Sciatic nerve (tissue), 2 donors: ENCODE measurements at regions not wholly inside any gene's neighbourhood (a gene's known extent, or its start where the extent isn't known, plus 50 kb on each side); places are given as distances from the start of the nearest gene placed in this dataset.

ENCODE experiments used
- ATAC-seq: fragments of 200-7000 bp; cut with Tn5 transposase; one replicate; pipeline ENCODE4 v1.9.1; 2020; ENCODE audit warnings: mild to moderate bottlenecking, moderate library complexity
- DNase-seq: peaks from one replicate; pipeline ENCODE4 v3.0.0-alpha.2; 2020; ENCODE audit warnings: low spot score
- intact Hi-C: fragments of 100-400 bp; cut with DNase I; formaldehyde crosslinking; loops from one replicate; pipeline ENCODE4 v1.14.2; 2022
- donor health status: DM: no; HTN: no; CAD: no.
- donor health status: DM: no; HTN: no; CAD: no.

DNA sequence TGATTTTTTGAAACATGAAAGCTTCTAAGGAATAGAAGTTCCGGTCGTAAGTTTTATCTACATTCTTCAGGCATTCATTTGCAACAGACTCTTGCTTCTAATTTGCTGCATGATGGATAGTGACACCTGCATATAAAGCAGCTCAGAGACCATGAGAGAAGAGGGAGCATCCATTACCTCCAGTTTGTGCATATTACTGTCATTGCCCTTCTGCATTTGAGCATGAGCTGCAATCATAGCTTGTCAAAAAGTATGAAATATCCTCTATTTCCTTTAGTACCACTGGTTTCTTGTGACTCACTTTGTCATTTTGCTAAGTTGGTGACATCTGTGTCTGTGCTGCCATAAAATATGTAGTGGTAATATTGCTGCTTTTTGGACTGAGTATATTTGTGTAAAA, 160.1 kb upstream of the STAC start:
- intact Hi-C loops, result no loop called here
- no peak for DNase-seq

DNA sequence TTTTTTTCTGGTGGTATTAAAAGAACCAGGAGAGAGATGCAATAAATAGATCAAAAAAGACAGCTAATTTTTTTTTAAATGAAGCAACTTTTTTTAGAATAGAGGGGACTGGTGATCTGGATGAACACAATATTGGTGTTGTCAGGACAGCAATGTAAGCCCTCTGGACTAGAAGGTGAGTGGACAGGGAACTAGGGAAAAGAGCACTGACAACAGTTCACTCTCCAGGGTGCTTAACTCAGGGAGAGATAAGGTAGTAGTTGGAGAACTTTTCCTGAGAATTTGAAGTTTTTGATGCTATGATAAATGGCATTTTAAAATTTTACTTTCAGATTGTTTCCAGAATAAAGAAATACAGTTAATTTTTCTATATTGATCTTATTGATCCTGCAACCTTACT, 158.3 kb upstream of the STAC start:
- ATAC-seq, result no peak
- no peak for DNase-seq
- intact Hi-C loops, result no loop called here

More for the DNA sequence above, 160.1 kb upstream of the STAC start:
- ATAC-seq, result no peak

DNA sequence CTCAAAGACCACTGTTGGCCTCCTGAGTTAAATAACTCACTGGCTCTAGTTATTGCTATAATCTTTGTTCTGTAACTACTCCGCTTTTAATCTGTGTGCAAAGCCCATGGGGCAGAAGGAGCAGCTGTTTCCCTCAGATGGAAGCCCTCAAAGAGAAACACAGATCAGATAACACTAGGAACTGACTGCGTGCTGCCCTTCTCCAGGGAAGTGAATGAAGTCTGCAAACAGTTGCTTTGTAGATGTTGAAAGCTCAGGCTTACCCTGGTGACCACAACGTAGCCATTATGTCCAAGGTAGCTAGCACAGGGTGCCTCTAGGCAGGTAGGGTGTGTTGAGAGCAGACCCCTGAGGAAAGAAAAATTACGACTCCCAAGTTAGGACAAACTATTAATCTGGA, 152.3 kb upstream of the STAC start:
- DNase-seq, result no peak
- ATAC-seq, result no peak
- intact Hi-C loops, result no loop called here

DNA sequence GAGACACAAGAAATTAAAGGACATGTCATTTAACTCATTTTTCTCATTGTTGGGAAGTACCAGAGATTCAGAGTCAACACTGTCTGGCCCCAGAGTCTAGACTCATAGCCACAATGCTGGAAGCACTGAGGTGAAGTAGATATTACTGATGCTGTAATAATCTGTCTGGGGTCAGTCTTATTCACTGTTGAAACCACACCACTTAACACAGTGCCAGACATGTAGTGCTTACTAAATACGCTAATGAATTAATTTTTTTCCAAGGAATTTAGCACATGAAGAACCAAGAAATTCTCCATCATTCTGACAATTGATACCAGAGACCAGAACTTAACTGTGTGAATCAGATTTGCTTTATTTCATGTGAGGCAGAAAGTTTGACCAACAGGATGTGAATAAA, 150.8 kb upstream of the STAC start:
- no peak for ATAC-seq
- intact Hi-C loops, result no loop called here
- no peak for DNase-seq

DNA sequence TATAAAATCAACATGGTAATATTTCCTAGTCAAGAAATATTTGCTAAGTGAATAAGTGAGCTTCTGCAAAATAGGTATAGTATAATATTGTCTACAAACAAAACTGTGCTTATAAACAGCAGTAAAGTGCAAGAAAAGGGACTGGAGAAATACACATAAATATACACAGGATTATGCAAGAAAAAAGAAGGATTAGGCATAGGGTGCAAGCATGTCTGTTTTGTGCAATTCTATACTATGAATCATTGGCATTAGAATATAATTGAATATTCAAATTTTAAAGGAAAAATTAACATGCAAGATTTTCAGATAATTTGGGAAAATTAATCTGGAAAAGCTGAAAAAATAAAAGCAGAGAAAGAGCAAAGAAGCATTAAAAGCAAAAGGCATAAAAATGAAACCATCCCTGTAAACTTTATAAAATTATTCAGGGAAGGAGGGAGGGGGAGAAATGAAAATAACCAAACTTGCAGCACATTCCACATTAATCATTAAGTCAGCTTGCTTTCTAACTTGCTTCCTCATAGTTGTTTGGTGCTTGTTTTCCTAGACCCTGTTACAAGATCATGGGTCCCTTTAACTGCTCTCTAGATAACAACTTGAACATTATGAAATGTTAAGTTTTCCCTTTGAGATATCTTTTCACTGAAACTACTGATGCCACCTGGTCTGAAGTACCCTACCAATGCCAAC, 147.4 kb upstream of the STAC start:
- intact Hi-C loops, result no loop called here
- ATAC-seq (no peak), DNase-seq (no peak)

DNA sequence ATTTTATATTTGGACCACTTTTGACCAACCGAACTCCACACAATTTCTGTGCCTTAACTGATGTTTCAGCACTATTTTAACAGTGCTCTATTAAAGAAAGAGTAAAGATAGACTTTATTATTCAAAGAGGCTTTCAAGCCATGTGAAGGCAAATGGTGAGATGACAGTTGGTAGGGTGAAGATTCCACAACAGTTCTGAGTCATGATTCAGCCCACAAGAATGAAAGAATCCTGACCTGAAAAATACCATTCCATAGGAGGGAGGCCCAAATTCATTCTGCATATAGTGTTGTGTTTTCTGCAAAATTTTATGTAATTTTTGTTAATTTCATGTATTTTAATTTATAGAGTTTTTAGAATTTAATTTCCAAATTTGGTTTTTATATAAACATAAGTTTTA, 135.6 kb upstream of the STAC start:
- intact Hi-C loops, result no loop called here
- DNase-seq (no peak), ATAC-seq (no peak)

DNA sequence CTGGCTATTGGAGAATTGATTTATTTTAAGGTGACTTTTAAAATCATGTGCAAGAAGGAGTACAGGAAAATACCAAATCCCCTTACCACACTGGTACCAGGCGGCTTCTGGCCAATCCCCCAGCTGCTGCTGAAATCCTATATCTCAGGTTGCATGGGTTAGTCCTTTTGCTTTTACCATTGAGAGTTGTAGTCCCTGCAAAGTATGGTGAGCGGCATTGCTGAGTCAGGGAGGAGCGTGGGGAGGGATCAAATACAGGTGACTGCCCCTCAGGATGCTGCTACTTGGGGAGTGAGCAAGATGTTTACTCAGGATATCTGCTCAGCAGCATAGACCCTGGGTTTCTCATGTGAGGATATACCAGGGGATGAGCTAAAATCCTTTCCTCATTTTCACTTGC, 131.9 kb upstream of the STAC start:
- ATAC-seq, result no peak
- no peak for DNase-seq
- intact Hi-C loops, result no loop called here

DNA sequence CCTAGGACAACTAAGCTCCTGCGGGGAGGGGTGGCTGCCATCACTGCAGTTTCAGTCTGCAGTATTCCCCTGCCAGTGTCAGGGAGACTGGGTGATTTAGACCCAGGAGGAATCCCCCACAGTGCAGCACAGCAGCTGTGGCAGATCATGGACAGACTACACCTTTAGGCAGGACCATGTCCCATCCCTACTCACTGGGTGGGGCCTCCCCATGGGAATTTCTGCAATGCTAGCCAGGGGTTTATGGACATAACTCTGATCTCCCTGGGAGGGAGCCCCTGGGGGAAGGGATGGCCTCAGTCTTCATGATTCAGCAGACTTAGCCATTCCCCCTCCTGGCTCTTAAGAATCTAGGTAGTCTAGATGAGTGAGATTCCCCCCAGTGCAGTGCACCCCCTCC, 130.1 kb upstream of the STAC start:
- intact Hi-C loops, result no loop called here
- DNase-seq, result no peak
- no peak for ATAC-seq

DNA sequence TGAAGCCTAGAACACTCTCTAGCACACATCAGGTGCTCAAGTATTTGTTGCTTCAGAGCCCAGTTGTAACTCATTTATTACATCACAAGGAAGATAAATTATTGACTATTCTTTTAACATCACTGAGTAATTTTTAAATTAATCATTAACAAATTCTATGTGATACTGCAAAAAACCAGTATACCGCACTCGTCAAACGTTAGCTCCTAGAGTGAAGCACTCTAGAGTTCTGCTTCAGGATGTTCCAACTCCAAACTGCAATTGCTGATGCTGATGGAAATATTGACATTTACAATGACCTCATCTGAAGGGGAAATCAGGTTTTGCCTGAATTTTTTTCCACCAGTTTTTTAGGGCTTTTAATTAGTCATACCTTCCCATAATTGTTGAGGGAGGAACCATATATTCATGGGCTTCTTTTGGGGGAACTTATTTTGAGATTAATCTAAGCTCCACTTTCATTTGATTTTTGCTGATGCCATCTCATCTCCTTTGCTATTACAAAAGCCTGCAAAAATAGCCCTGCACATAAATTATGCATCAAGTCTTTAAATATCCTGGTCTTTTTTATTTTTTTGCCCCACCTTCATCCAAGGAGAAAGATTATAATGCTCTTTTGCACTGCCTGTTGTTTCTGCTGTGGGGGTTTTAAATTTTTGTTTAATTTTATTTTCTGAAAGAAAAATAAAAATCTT, 123.0 kb upstream of the STAC start:
- intact Hi-C loops, result no loop called here
- ATAC-seq (no peak), DNase-seq (no peak)

DNA sequence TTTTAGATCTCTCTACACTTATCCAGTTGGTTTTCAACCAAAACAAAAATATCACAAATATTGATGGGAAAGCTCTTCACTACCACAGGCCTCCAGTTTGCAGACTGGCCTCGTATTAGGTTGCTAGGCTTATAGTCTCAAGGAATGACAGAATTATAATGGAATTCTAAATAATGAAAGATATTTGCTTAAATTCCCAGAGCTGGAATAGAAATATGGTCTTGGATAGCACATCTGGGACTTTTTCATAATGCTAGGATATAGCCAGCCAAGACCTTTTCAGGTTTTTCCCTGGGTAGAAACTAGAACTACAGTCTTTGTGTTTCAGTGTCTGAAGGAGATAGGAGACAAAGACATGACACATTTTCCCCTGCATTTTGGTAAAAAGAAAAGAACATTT, 121.9 kb upstream of the STAC start:
- DNase-seq (no peak), ATAC-seq (no peak)
- intact Hi-C loops, result no loop called here

DNA sequence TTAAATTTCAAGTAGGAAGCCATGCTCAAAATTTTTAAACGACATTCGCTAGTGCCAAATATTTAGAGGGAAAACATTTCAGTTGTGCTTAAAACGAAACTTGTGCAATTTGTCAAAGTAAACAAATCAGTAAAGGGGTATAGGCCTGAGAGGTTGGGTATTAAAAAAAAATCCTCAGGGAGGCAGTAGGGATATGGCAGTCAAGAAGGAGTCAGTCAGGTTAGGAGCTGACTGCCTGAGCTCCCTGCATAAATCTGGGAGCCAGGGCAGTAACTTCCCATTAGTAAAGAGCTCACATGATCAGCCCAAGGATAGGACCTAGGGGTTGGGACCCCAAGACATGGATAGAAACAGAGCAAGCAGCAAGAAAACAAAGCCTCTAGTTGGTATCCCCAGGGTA, 120.7 kb upstream of the STAC start:
- no peak for ATAC-seq

DNA sequence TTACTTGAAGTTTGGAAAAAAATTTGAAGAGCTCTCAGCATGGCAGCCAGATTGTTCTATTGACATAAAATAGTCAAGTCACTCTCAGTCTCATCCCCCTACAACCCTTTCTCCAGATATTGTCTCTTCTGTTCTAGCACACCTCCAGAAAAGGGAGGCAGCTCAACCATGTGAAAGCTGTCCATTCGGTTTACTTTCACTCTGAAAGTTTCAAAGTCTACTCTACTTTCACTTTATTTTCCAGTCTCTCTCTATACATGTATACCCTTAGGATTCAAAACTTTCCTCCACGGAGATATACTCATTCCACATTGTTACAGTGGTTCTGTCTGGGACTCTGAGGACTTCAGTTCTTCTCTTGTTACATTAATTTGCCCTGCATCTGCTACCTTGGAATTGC, 111.0 kb upstream of the STAC start:
- intact Hi-C loops, result no loop called here
- DNase-seq (no peak), ATAC-seq (no peak)

More for the DNA sequence above, 120.7 kb upstream of the STAC start:
- intact Hi-C loops, result no loop called here
- DNase-seq, result no peak

DNA sequence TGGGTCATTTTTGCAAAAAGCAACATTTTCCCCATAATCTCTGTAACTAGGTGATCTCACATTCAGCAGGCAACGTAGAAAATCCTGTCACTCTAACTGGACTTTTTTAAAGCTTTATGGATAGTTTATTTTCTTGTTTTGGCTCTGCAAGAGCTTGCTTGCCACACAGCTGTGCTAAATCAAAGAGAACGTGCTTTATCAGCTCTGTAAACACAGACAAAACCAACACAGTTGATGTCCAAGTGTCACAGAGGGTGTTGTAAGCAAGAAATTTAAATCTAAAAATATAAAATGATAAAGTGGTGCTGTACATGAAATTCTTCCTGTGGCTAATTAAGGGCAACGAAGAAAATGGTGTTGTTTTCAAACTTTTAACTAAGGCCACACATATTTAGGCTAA, 97.5 kb upstream of the STAC start:
- intact Hi-C loops, result no loop called here
- DNase-seq (no peak), ATAC-seq (no peak)

DNA sequence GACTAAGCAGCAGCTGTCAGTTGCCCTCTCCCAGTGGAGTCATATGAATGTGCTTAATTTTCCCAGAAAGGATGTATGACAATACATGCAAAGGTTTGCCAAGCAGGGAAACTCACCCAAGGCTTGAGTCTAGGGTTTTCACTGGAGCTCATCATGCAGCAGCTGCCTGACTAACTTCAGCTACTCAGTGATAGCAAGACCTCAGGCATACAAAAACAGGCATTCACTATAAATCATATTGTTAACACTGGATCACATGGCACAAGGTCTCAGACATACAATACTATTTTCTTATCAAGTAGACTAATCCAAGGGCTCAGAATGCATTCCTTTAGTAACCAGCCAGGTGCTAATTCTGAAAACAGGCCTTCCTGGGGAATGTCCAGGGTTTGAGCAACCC, 85.0 kb upstream of the STAC start:
- ATAC-seq, result no peak
- intact Hi-C loops, result no loop called here
- DNase-seq, result no peak

DNA sequence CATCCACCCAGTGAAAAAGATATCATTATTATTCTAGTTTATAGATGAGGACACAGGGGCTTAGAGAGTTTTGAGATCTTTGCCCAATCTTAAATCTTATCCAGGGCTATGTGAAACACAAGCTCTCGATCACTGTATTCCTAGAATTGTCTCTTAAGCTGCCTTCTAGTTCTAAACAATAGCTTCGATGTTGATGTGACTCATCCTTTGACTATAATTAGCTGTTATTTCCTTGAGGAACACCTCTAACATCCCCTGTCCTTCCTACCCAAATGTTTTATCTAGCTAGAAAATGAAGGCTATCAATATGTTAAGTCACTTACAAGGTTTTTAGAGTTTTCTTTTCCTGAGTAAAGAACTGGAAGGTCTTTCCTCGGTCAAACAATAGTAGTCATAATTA, 83.1 kb upstream of the STAC start:
- ATAC-seq (no peak), DNase-seq (no peak)
- intact Hi-C loops, result no loop called here

DNA sequence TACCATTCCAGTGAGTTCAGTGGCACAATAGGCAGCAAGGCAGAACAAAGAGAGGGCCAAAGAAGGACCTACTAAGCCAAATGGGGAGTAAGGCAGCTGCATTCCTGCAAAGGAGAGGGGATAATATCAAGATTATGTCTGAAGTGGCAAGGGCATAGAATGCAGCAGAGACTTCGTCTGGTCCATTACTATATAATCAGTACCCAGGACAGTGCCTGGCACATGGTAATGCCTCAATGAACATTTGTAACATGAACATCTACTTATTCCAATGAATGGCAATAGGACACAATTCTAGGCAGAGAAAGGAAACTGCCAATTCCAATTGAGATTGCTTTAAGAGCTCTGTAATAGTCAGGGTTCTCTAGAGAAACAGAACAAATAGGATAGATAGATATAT, 82.1 kb upstream of the STAC start:
- ATAC-seq, result no peak
- intact Hi-C loops, result no loop called here
- DNase-seq, result no peak

DNA sequence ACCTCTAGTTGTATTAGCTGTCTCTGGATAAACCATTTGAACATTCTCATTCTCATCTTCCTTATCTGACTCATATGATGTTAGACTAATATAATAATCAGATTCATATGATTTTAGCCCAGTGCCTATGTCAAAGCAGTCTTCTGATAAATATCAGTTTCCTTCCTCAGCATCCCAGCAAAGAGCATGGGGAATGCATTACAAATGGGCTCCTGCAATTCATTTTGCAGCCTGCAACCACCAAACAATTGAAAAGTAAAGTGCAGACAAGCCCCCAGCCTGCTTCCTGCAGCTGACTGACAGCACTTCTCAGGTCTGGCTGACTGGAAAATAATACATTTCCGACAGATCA, 78.2 kb upstream of the STAC start:
- intact Hi-C loops, result loop anchor here (5.0 kb wide), 1 partner anchor 115 kb away; no protein-coding TSS in a partner anchor
- DNase-seq (no peak), ATAC-seq (no peak)

DNA sequence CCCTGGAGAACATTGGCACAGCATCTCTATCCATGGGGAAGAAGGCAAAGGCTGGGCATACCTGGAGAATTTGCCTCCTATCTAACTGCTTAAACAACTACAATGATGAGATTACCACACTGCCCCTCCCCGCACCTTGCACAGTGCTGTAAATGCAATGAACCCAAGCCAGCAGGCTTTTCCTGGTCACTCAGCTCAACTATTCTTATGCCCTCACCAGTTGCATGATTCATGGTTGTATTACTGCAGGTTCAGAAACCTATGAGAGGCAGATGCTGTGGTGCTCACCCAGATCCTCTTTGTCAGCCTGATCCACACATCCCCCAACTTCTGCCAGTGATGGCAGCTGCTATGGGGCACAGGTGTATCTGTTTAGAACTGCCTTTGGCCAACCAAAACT, 77.7 kb upstream of the STAC start:
- intact Hi-C loops, result loop anchor here (5.0 kb wide), 1 partner anchor 115 kb away; no protein-coding TSS in a partner anchor

DNA sequence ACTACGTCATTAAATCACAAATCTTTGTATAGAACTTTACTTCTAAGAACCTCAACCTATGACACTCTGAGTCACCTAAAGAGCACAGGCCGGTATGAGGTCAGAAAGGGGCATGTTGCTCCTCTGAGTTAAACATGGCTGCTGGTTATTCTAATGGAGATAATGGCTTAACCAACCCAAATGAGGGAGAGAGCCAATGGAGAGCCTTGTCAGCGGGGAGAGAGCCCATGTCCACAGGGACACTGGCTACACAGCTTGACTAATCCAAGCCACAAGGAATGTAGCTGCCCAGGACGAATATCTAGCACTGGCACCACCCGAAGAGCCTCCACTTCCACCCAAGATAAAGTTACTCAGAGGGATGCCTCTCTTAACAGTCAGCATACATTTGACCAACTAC, 77.0 kb upstream of the STAC start:
- DNase-seq (no peak), ATAC-seq (no peak)
- intact Hi-C loops, result loop anchor here (5.0 kb wide), 1 partner anchor 114 kb away; no protein-coding TSS in a partner anchor

More for the DNA sequence above, 77.7 kb upstream of the STAC start:
- ATAC-seq (no peak), DNase-seq (no peak)

DNA sequence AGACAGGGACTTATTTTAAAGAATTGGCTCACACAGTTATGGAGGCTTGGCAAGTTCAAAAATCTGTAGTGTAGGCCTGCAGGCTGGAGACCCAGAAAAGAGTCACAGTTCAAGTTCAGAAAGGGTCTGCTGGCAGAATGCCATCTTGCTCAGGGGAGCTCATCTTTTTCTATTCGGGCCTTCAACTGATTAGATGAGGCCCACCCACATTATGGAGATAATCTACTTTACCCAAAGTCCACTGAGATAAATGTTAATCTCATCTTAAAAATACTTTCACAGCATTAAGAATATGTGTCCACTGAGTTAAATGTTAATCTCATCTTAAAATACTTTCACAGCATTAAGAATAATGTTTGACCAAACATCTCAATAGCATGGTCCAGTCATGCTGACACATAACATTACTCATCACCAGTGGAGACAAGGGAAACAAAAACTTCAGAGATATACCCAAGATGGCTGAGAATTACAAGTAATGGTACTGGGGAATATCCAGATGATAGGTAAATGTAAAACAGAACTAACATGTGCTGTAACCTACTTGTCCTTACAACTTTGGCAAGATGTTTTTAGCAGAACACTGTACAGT, 74.3 kb upstream of the STAC start:
- ATAC-seq (no peak), DNase-seq (no peak)
- intact Hi-C loops, result no loop called here

DNA sequence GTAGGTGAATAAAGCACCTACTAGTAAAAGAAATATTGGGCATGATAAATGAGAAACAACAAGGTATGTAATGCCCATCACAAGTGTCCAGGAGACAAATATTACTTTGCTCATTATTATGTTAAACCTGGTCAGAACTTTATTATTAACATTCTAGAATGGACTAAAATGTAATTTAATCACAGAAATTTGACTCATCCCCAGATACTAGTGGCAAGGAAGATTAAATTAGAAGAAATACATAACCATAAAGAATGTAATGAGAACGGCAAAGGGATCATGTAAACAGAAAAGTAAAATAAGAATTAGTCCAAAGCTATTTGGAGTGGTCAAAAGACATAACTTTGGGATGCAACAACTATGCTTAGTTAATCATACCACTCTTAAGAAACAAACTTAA, 71.2 kb upstream of the STAC start:
- intact Hi-C loops, result no loop called here
- no peak for ATAC-seq
- DNase-seq, result no peak
